ENCODE measurements at regions not wholly inside any gene's neighbourhood (a gene's known extent, or its start where the extent isn't known, plus 50 kb on each side); places are given as distances from the start of the nearest gene placed in this dataset.
"Not testable (repeated sequence)": the region's sequence is repeated elsewhere in the genome, so short reads cannot be mapped to it uniquely, and the experiment has no call there.

GRCh38 chr7:51918581-51918980 lies 602.0 kb upstream of the COBL start:
- Histone ChIP-seq H3K36me3 (ENCODE audit: insufficient read depth, low read length) (no peaks in the 10 kb centered on the region), H3K4me1 (ENCODE audit: low read length) (no peaks in the 10 kb centered on the region), H2AFZ (ENCODE audit: low read length) (no peak overlapping the region), H3K27me3 (ENCODE audit: low read length) (no peaks in the 10 kb centered on the region), H3K4me2 (ENCODE audit: low read depth, low read length, poor library complexity, severe bottlenecking) (no peak overlapping the region), H3K4me3 (ENCODE audit: low read length) (no peak overlapping the region), H3K27ac (ENCODE audit: low read length) (no peak overlapping the region), H3K79me2 (ENCODE audit: low read length) (no peaks in the 10 kb centered on the region), H3K9me2 (replicated peaks; ENCODE audit: insufficient read depth, low read length) (no peaks in the 10 kb centered on the region), H3K9me3 (ENCODE audit: low read length) (peaks cover 15% of the 10 kb centered on the region), H3K9ac (ENCODE audit: low read length) (no peak overlapping the region), H4K20me1 (ENCODE audit: insufficient read depth, low read depth, low read length) (no peaks in the 10 kb centered on the region)
- no peak for DNase-seq

- no peaks in the 10 kb centered on the region for H4K20me1 ChIP-seq (ENCODE audit: insufficient read depth, low read depth, low read length)
- H3K27me3 ChIP-seq (ENCODE audit: low read length), result no peaks in the 10 kb centered on the region
- no peaks in the 10 kb centered on the region for H3K4me1 ChIP-seq (ENCODE audit: low read length)
- H3K27ac ChIP-seq (ENCODE audit: low read length), result no peak overlapping the region
- H3K9me3 ChIP-seq (ENCODE audit: low read length), result no peaks in the 10 kb centered on the region; the same call in 1 of the 2 replicates
- DNase-seq, result no peak
- H3K4me2 ChIP-seq (ENCODE audit: low read depth, low read length, poor library complexity, severe bottlenecking), result no peak overlapping the region
- H3K4me3 ChIP-seq (ENCODE audit: low read length), result no peak overlapping the region
- no peak overlapping the region for H3K9ac ChIP-seq (ENCODE audit: low read length)
- H3K36me3 ChIP-seq (ENCODE audit: insufficient read depth, low read length), result no peaks in the 10 kb centered on the region
- no peak overlapping the region for H2AFZ ChIP-seq (ENCODE audit: low read length)
- H3K79me2 ChIP-seq (ENCODE audit: low read length), result no peaks in the 10 kb centered on the region
- no peaks in the 10 kb centered on the region for H3K9me2 ChIP-seq (replicated peaks; ENCODE audit: insufficient read depth, low read length)
These were observed 584.9 kb upstream of the COBL start for GRCh38 chr7:51901489-51901840.

- not testable (repeated sequence) for H4K20me1 ChIP-seq (ENCODE audit: insufficient read depth, low read depth, low read length); H2AFZ ChIP-seq (ENCODE audit: low read length); H3K4me2 ChIP-seq (ENCODE audit: low read depth, low read length, poor library complexity, severe bottlenecking)
These were observed 584.3 kb upstream of the COBL start for GRCh38 chr7:51900755-51901488.

GRCh38 chr7:51899611-51900010 lies 583.0 kb upstream of the COBL start:
- no peak overlapping the region for H3K27ac ChIP-seq (ENCODE audit: low read length)
- H3K9me2 ChIP-seq (replicated peaks; ENCODE audit: insufficient read depth, low read length), result no peaks in the 10 kb centered on the region
- H3K27me3 ChIP-seq (ENCODE audit: low read length), result no peaks in the 10 kb centered on the region
- no peak overlapping the region for H2AFZ ChIP-seq (ENCODE audit: low read length)
- H3K4me3 ChIP-seq (ENCODE audit: low read length), result no peak overlapping the region
- H3K36me3 ChIP-seq (ENCODE audit: insufficient read depth, low read length), result no peaks in the 10 kb centered on the region
- no peaks in the 10 kb centered on the region for H3K79me2 ChIP-seq (ENCODE audit: low read length)
- H3K9me3 ChIP-seq (ENCODE audit: low read length), result no peaks in the 10 kb centered on the region
- no peaks in the 10 kb centered on the region for H3K4me1 ChIP-seq (ENCODE audit: low read length)
- H3K4me2 ChIP-seq (ENCODE audit: low read depth, low read length, poor library complexity, severe bottlenecking), result no peak overlapping the region
- DNase-seq, result no peak
- no peaks in the 10 kb centered on the region for H4K20me1 ChIP-seq (ENCODE audit: insufficient read depth, low read depth, low read length)
- H3K9ac ChIP-seq (ENCODE audit: low read length), result no peak overlapping the region

More at GRCh38 chr7:51900755-51901488, 584.3 kb upstream of the COBL start:
- H3K9ac ChIP-seq (ENCODE audit: low read length); DNase-seq; H3K4me1 ChIP-seq (ENCODE audit: low read length); H3K27me3 ChIP-seq (ENCODE audit: low read length); H3K79me2 ChIP-seq (ENCODE audit: low read length); H3K36me3 ChIP-seq (ENCODE audit: insufficient read depth, low read length); H3K9me2 ChIP-seq (replicated peaks; ENCODE audit: insufficient read depth, low read length); H3K4me3 ChIP-seq (ENCODE audit: low read length); H3K9me3 ChIP-seq (ENCODE audit: low read length); H3K27ac ChIP-seq (ENCODE audit: low read length): not testable (repeated sequence)

DNA sequence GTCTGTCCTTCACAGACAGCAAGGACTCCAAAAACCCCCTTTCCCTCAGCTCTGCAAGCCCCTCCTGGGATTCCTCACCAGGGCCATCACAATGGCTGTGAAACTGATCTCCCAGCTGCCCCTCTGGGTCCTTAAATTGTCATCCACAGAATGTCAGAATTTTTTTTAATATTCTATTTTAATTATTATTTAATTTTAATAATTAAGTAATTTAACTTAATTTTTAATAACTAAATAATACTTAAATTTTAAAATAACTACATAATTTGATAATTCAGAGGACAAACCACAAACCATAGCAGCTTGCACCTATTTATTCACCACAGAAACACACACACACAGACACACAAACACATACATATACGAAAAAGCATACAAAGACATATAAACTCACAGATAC lies 565.8 kb upstream of the COBL start:
- H3K9me3 ChIP-seq (ENCODE audit: low read length), result peaks cover 4% of the 10 kb centered on the region
- no peaks in the 10 kb centered on the region for H3K79me2 ChIP-seq (ENCODE audit: low read length)
- H3K4me1 ChIP-seq (ENCODE audit: low read length), result no peaks in the 10 kb centered on the region
- no peaks in the 10 kb centered on the region for H4K20me1 ChIP-seq (ENCODE audit: insufficient read depth, low read depth, low read length)
- H2AFZ ChIP-seq (ENCODE audit: low read length), result no peak overlapping the region
- no peak overlapping the region for H3K27ac ChIP-seq (ENCODE audit: low read length)
- no peak for DNase-seq
- H3K27me3 ChIP-seq (ENCODE audit: low read length), result no peaks in the 10 kb centered on the region
- no peak overlapping the region for H3K4me2 ChIP-seq (ENCODE audit: low read depth, low read length, poor library complexity, severe bottlenecking)
- H3K9me2 ChIP-seq (replicated peaks; ENCODE audit: insufficient read depth, low read length), result no peaks in the 10 kb centered on the region
- H3K4me3 ChIP-seq (ENCODE audit: low read length), result no peak overlapping the region
- H3K9ac ChIP-seq (ENCODE audit: low read length), result no peak overlapping the region
- no peaks in the 10 kb centered on the region for H3K36me3 ChIP-seq (ENCODE audit: insufficient read depth, low read length)

- Histone ChIP-seq H3K9ac (ENCODE audit: low read length) (no peak overlapping the region), H3K4me1 (ENCODE audit: low read length) (no peaks in the 10 kb centered on the region), H3K36me3 (ENCODE audit: insufficient read depth, low read length) (no peaks in the 10 kb centered on the region), H4K20me1 (ENCODE audit: insufficient read depth, low read depth, low read length) (no peaks in the 10 kb centered on the region), H3K79me2 (ENCODE audit: low read length) (no peaks in the 10 kb centered on the region), H3K4me2 (ENCODE audit: low read depth, low read length, poor library complexity, severe bottlenecking) (no peak overlapping the region), H3K9me2 (replicated peaks; ENCODE audit: insufficient read depth, low read length) (no peaks in the 10 kb centered on the region), H3K27me3 (ENCODE audit: low read length) (no peaks in the 10 kb centered on the region), H3K27ac (ENCODE audit: low read length) (no peak overlapping the region), H3K4me3 (ENCODE audit: low read length) (no peak overlapping the region), H2AFZ (ENCODE audit: low read length) (no peak overlapping the region), H3K9me3 (ENCODE audit: low read length) (peaks cover 8% of the 10 kb centered on the region)
- no peak for DNase-seq
These were observed 564.7 kb upstream of the COBL start for GRCh38 chr7:51881309-51881708.

DNA sequence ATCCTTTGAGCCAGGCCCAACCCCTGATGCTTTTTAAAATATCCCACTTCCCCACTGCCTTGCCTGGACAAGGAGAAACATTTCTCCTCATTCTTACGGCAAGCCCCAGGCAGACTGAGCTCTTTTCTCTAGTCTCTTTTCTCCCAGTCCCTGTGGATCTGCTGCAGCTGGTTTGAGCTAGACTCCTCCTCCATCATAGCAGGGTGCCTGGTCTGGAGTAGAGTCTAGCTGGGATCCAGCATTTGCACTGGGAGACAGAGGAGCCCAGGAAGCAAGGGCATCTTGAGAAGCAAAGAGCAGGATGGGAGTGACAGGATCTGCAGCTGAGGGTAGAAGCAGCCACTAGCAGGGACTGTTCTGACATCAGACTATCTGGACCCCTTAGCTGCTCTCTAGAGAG lies 562.3 kb upstream of the COBL start:
- no peak overlapping the region for H3K9ac ChIP-seq (ENCODE audit: low read length)
- H3K36me3 ChIP-seq (ENCODE audit: insufficient read depth, low read length), result no peaks in the 10 kb centered on the region
- peaks cover 8% of the 10 kb centered on the region for H3K9me3 ChIP-seq (ENCODE audit: low read length)
- no peak overlapping the region for H3K27ac ChIP-seq (ENCODE audit: low read length)
- H3K9me2 ChIP-seq (replicated peaks; ENCODE audit: insufficient read depth, low read length), result no peaks in the 10 kb centered on the region
- no peaks in the 10 kb centered on the region for H3K4me1 ChIP-seq (ENCODE audit: low read length)
- no peaks in the 10 kb centered on the region for H3K27me3 ChIP-seq (ENCODE audit: low read length)
- H2AFZ ChIP-seq (ENCODE audit: low read length), result no peak overlapping the region
- H3K4me3 ChIP-seq (ENCODE audit: low read length), result no peak overlapping the region
- no peaks in the 10 kb centered on the region for H3K79me2 ChIP-seq (ENCODE audit: low read length)
- no peak overlapping the region for H3K4me2 ChIP-seq (ENCODE audit: low read depth, low read length, poor library complexity, severe bottlenecking)
- DNase-seq, result no peak
- no peaks in the 10 kb centered on the region for H4K20me1 ChIP-seq (ENCODE audit: insufficient read depth, low read depth, low read length)

DNA sequence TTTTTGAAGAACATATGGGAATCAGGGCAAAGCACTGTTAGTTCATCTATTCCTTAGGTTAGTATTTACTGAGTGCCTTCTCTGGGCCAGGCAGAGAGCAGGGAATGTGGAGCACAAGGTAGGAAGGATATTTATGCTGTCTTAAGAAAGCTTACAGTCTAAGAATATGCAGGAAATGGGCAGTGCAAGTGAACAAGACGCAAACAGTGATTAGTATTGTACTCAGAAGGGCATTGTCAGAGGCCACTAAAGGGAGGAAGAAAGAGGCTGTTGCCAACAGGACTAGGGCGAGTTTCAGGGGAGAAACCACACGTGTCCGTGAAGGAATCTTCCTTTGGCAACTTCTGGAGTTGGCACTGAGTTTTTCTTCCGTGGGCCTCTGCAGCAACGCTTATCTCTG lies 552.8 kb upstream of the COBL start:
- DNase-seq, result no peak

More for the DNA sequence above, 552.8 kb upstream of the COBL start:
- no peaks in the 10 kb centered on the region for H4K20me1 ChIP-seq (ENCODE audit: insufficient read depth, low read depth, low read length)
- peaks cover 16% of the 10 kb centered on the region; the same call in 1 of the 2 replicates for H3K9me3 ChIP-seq (ENCODE audit: low read length)
- H2AFZ ChIP-seq (ENCODE audit: low read length), result no peak overlapping the region
- H3K4me3 ChIP-seq (ENCODE audit: low read length), result no peak overlapping the region
- H3K4me2 ChIP-seq (ENCODE audit: low read depth, low read length, poor library complexity, severe bottlenecking), result no peak overlapping the region
- H3K27ac ChIP-seq (ENCODE audit: low read length), result no peak overlapping the region
- H3K4me1 ChIP-seq (ENCODE audit: low read length), result no peaks in the 10 kb centered on the region
- no peaks in the 10 kb centered on the region for H3K36me3 ChIP-seq (ENCODE audit: insufficient read depth, low read length)
- no peaks in the 10 kb centered on the region for H3K79me2 ChIP-seq (ENCODE audit: low read length)
- H3K27me3 ChIP-seq (ENCODE audit: low read length), result no peaks in the 10 kb centered on the region
- no peaks in the 10 kb centered on the region for H3K9me2 ChIP-seq (replicated peaks; ENCODE audit: insufficient read depth, low read length)
- no peak overlapping the region for H3K9ac ChIP-seq (ENCODE audit: low read length)

Measured in Karpas-422 (cell line).